Endothelial cell (in vitro differentiated cells): ENCODE measurements at regions not wholly inside any gene's neighbourhood (a gene's known extent, or its start where the extent isn't known, plus 50 kb on each side); places are given as distances from the start of the nearest gene placed in this dataset.

Source experiments
- DNase-seq: peaks from one replicate; pipeline ENCODE4 v3.0.0; 2021; ENCODE audit warnings: low spot score
- H3K27ac Mint-ChIP-seq: one replicate; pipeline ENCODE4 v1.8.0; 2021; ENCODE audit warnings: mixed read lengths, inconsistent platforms; ENCODE audit not compliant: unreplicated experiment
- H3K27me3 Mint-ChIP-seq: one replicate; pipeline ENCODE4 v1.8.0; 2021; ENCODE audit warnings: mild to moderate bottlenecking, moderate library complexity, mixed read lengths, inconsistent platforms; ENCODE audit not compliant: unreplicated experiment
- H3K36me3 Mint-ChIP-seq: one replicate; pipeline ENCODE4 v1.8.0; 2021; ENCODE audit warnings: mild to moderate bottlenecking, low read depth, mixed read lengths, inconsistent platforms; ENCODE audit not compliant: unreplicated experiment
- H3K4me1 Mint-ChIP-seq: one replicate; pipeline ENCODE4 v1.8.0; 2021; ENCODE audit warnings: mild to moderate bottlenecking, mixed read lengths, inconsistent platforms; ENCODE audit not compliant: unreplicated experiment
- H3K4me3 Mint-ChIP-seq: one replicate; pipeline ENCODE4 v1.8.0; 2021; ENCODE audit warnings: mild to moderate bottlenecking, mixed read lengths, inconsistent platforms; ENCODE audit not compliant: unreplicated experiment
- H3K9me3 Mint-ChIP-seq: one replicate; pipeline ENCODE4 v1.8.0; 2021; ENCODE audit warnings: mixed read lengths, inconsistent platforms; ENCODE audit not compliant: unreplicated experiment
- CTCF ChIP-seq: fragments of 200-600 bp; sonication (generic); IDR thresholded peaks from one replicate; pipeline ENCODE4 v1.5.0; 2021; ENCODE audit warnings: antibody characterized with exemption; ENCODE audit not compliant: unreplicated experiment

DNA sequence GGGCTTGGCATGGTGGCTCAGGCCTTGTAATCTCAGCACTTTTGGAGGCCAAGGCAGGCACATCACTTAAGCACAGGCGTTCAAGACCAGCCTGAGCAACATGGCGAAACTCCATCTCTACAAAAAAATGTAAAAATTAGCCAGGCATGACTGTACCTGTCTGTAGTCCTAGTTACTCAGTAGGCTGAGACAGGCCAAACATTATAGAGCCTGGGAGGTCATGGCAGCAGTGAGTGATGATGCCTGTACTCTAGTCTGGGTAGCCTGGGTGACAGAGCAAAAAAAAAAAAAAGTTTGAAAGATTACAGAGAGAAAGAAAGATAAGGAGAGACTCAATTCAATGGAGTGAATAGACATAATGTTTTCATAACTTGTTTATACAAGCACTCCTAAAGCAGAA lies 556.5 kb upstream of the BRINP3 start:
- no peak for DNase-seq
- Mint-ChIP-seq H3K27ac (no peak overlapping the region), H3K4me3 (no peak overlapping the region), H3K9me3 (no peaks in the 10 kb centered on the region), H3K4me1 (no peaks in the 10 kb centered on the region), H3K36me3 (no peaks in the 10 kb centered on the region), H3K27me3 (no peaks in the 10 kb centered on the region)
- TF ChIP-seq CTCF: no peak

DNA sequence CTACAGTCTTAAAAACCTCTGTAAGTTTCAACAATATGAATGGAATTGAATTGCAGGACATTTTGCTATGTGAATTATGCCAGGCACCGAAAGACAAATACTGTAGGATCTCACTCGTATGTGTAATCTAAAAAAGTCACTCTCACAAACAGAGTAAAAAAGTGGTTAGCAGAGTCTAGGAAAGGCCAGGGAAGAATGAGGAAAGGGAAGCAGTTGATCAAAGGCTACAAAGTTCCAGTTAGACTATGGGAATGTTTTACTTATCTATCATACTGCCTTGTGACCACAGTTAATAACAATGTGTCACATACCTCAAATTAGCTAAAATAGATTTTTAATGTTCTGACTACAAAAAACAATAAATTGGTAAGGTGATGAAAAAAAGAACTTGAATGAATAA lies 565.4 kb upstream of the BRINP3 start:
- peaks cover 1% of the 10 kb centered on the region for H3K27me3 Mint-ChIP-seq
- H3K36me3 Mint-ChIP-seq: no peaks in the 10 kb centered on the region
- no peak for TF ChIP-seq CTCF
- H3K9me3 Mint-ChIP-seq: no peaks in the 10 kb centered on the region
- no peak overlapping the region for H3K4me3 Mint-ChIP-seq
- H3K27ac Mint-ChIP-seq: no peak overlapping the region
- no peak for DNase-seq
- H3K4me1 Mint-ChIP-seq: peaks cover 3% of the 10 kb centered on the region

GRCh38 chr1:191049781-191050180 lies 572.1 kb upstream of the BRINP3 start:
- no peak overlapping the region for H3K27ac Mint-ChIP-seq
- no peak for TF ChIP-seq CTCF
- no peaks in the 10 kb centered on the region for H3K4me1 Mint-ChIP-seq

DNA sequence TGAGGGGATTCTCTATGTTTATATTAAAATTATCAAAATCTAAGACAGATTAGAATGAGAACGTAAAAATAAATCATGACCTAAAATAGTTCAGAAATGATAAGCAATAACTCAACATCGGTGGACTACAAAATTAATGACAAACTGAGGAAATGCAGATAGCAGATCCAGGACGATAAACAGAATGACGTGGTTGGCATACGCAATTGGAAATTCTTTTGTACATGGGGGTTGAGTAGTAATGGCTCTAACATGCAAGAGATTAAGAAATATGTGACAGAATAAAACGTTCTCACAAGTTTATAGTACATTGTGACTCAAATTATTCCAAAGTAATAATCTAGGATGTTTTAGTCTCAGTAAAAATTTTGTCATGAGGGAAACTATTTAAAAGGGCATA lies 575.2 kb upstream of the BRINP3 start:
- TF ChIP-seq CTCF: no peak
- H3K9me3 Mint-ChIP-seq: no peaks in the 10 kb centered on the region
- no peaks in the 10 kb centered on the region for H3K27me3 Mint-ChIP-seq
- H3K36me3 Mint-ChIP-seq: no peaks in the 10 kb centered on the region
- DNase-seq: no peak
- no peak overlapping the region for H3K4me3 Mint-ChIP-seq
- no peak overlapping the region for H3K27ac Mint-ChIP-seq
- H3K4me1 Mint-ChIP-seq: no peaks in the 10 kb centered on the region

More at GRCh38 chr1:191049781-191050180, 572.1 kb upstream of the BRINP3 start:
- Mint-ChIP-seq H3K36me3 (no peaks in the 10 kb centered on the region), H3K27me3 (peaks cover 1% of the 10 kb centered on the region), H3K4me3 (no peak overlapping the region), H3K9me3 (no peaks in the 10 kb centered on the region)
- DNase-seq: no peak

GRCh38 chr1:191065346-191065745 lies 587.7 kb upstream of the BRINP3 start:
- Mint-ChIP-seq H3K27ac (no peak overlapping the region), H3K9me3 (no peaks in the 10 kb centered on the region), H3K4me1 (no peaks in the 10 kb centered on the region), H3K36me3 (no peaks in the 10 kb centered on the region), H3K27me3 (peaks cover 1% of the 10 kb centered on the region), H3K4me3 (no peak overlapping the region)
- no peak for DNase-seq
- no peak for TF ChIP-seq CTCF
